OCI-LY3 (cell line): ENCODE measurements at regions not wholly inside any gene's neighbourhood (a gene's known extent, or its start where the extent isn't known, plus 50 kb on each side); places are given as distances from the start of the nearest gene placed in this dataset.

Experiments
- EZH2phosphoT487 ChIP-seq: fragments of 200-600 bp; shearing (Covaris generic); IDR thresholded peaks from 2 replicates; pipeline ENCODE4 v1.6.1; 2018; ENCODE audit warnings: antibody characterized with exemption, mixed run types, low read depth
- TF ChIP-seq, protein P1 (sequence below): fragments of 200-600, 300-600 bp; sonication (generic); IDR thresholded peaks from 2 replicates; pipeline ENCODE4 v1.5.1; 2014; ENCODE audit warnings: antibody characterized with exemption, low read length, low read depth

DNA sequence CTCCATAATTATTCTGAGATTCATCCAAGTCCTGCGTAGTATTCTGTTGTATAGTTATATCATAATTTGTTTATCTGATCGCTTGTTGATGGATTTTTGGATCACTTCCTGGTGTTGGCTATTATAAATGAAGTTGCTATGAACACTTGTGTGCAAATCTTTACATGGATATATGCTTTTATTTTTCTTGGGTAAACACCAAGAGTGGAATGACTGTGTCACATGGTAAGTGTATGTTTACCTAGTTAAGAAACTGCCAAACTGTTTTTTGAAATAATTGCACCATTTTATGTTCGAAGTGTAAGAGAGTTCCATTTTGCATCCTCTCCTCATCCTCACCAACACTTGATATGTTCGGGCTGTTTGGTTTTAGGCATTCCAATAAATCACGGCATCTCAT, 360.4 kb upstream of the FRG2C start:
- TF ChIP-seq, protein P1, sequence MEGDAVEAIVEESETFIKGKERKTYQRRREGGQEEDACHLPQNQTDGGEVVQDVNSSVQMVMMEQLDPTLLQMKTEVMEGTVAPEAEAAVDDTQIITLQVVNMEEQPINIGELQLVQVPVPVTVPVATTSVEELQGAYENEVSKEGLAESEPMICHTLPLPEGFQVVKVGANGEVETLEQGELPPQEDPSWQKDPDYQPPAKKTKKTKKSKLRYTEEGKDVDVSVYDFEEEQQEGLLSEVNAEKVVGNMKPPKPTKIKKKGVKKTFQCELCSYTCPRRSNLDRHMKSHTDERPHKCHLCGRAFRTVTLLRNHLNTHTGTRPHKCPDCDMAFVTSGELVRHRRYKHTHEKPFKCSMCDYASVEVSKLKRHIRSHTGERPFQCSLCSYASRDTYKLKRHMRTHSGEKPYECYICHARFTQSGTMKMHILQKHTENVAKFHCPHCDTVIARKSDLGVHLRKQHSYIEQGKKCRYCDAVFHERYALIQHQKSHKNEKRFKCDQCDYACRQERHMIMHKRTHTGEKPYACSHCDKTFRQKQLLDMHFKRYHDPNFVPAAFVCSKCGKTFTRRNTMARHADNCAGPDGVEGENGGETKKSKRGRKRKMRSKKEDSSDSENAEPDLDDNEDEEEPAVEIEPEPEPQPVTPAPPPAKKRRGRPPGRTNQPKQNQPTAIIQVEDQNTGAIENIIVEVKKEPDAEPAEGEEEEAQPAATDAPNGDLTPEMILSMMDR, result no peak
- TF ChIP-seq EZH2phosphoT487, result no peak
